GM21528 (cell line): ENCODE measurements at regions not wholly inside any gene's neighbourhood (a gene's known extent, or its start where the extent isn't known, plus 50 kb on each side); places are given as distances from the start of the nearest gene placed in this dataset.

Experiments used
- ATAC-seq: cut with Tn5 transposase; IDR thresholded peaks from one replicate; pipeline ENCODE4 v1.9.1; 2021; ENCODE audit warnings: mild to moderate bottlenecking, moderate library complexity; ENCODE audit not compliant: unreplicated experiment, low FRiP score

DNA sequence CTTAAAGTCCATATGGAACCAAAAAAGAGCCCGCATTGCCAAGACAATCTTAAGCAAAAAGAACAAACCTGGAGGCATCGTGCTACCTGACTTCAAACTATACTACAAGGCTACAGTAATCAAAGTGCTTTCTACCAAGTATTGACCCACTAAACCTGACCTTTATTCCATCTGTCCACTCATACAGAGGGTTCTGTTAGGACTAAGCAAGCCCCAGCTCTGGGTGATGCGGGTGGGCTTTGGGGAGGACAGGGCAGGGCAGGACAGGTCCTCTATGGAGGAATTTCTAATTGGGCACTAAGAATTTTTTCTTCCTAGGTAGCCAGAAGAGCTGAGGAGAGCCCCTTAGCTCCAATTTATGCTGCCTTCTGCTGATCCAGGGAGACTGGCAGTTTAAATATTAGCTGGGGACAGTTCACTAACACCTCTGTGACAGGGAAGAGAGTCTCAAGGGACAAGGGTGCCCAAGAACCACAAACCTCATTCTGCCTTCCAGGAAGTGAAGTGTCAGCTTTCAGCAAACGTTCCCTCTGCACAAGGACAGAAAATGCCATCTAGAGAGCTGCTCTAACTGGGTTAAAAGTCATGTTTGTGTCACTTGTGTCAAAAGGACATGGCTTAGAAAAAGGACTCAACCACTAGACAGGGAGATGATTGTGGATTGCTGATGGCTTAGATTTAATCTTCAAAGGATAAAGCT is 143.2 kb downstream of the KIT start:
- ATAC-seq, result no peak

- no peak for ATAC-seq
Measured at GRCh38 chr4:54794579-54794978, 136.8 kb downstream of the KIT start.

- no peak for ATAC-seq
Measured at GRCh38 chr4:54793856-54794422, 136.2 kb downstream of the KIT start.
